ENCODE measurements at regions not wholly inside any gene's neighbourhood (a gene's known extent, or its start where the extent isn't known, plus 50 kb on each side); places are given as distances from the start of the nearest gene placed in this dataset.

DNA sequence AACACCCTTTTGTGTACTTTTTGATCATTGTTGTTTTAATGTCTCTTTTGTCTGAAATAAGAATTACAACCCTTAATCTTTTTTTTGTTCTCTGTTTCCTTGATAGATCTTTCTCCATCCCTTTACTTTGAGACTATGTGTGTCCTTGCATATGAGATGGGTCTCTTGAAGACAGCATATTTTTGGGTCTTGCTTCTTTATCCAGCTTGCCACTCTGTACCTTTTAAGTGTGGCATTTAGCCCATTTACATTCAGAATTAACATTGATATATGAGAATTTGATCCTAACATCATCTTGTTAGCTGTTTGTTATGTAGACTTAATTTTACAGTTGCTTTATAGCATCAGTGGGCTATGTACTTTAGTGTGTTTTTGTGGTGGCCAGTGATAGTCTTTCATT lies 382.5 kb downstream of the MED10 start:
- BruUV-seq (replicated peaks), result no TSS peak
- ChIA-PET POLR2A (ENCODE audit: low non-redundant PET) (no interaction called here), CTCF (no interaction called here)
- Histone ChIP-seq H3K27ac (ENCODE audit: low read depth, low read length, poor library complexity, severe bottlenecking) (no peak overlapping the region), H3K9me3 (ENCODE audit: low read depth, low read length, poor library complexity, severe bottlenecking) (peaks cover 8% of the 10 kb centered on the region), H3K4me3 (ENCODE audit: low read depth, low read length, poor library complexity, severe bottlenecking) (no peak overlapping the region), H3K27me3 (replicated peaks; ENCODE audit: insufficient read depth, low read depth, low read length, poor library complexity) (no peaks in the 10 kb centered on the region), H3K36me3 (ENCODE audit: insufficient read depth, low read length, poor library complexity, severe bottlenecking) (no peaks in the 10 kb centered on the region), H3K4me1 (ENCODE audit: insufficient read depth, low read length, poor library complexity, severe bottlenecking) (no peaks in the 10 kb centered on the region)
- intact Hi-C loops (cut with micrococcal nuclease; ENCODE audit: unreplicated experiment), result no loop called here
- TF ChIP-seq, protein P1, sequence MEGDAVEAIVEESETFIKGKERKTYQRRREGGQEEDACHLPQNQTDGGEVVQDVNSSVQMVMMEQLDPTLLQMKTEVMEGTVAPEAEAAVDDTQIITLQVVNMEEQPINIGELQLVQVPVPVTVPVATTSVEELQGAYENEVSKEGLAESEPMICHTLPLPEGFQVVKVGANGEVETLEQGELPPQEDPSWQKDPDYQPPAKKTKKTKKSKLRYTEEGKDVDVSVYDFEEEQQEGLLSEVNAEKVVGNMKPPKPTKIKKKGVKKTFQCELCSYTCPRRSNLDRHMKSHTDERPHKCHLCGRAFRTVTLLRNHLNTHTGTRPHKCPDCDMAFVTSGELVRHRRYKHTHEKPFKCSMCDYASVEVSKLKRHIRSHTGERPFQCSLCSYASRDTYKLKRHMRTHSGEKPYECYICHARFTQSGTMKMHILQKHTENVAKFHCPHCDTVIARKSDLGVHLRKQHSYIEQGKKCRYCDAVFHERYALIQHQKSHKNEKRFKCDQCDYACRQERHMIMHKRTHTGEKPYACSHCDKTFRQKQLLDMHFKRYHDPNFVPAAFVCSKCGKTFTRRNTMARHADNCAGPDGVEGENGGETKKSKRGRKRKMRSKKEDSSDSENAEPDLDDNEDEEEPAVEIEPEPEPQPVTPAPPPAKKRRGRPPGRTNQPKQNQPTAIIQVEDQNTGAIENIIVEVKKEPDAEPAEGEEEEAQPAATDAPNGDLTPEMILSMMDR (conservative IDR thresholded peaks at IDR 0.05; ENCODE audit: low read depth, low read length), result no peak
- TF ChIP-seq EZH2 (IDR thresholded peaks at IDR 0.05; ENCODE audit: borderline replicate concordance, low read depth, low read length, poor library complexity, severe bottlenecking), result no peak
- no peak for DNase-seq (ENCODE audit: low spot score)

DNA sequence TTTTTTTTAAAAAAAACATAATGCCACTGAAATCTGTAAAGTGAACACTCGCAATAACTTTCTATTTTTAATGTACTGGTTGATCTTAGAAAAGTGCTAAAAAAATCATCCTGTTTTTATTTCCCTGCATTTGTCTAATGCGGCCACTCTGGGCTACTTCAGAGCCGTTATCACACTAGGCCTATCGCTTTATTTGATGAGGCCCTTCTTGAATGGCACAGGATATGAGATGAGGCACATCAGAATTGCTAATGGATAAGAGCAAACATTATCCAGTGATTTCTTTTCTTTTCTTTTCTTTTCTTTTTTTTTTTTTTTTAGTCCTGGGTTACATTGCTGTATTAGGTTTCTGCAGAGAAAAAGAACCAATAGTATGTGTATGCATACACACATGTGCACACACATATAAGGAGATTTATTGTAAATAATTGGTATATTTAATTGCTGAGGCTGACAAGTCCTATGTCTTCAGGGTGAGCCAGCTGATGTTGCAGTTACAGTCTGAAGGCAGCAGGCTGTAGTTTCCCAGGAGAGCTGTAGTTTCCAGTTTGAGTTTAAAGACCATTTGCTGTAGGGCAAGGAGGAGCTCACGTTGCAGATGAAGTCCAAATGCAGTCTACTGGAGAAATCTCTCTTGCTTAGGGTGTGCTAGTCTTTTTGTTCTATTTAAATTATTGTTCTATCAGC lies 391.7 kb downstream of the MED10 start:
- H3K36me3 ChIP-seq (ENCODE audit: insufficient read depth, low read length, poor library complexity, severe bottlenecking), result no peaks in the 10 kb centered on the region
- ChIA-PET CTCF (no interaction called here), POLR2A (ENCODE audit: low non-redundant PET) (no interaction called here)
- no peaks in the 10 kb centered on the region for H3K9me3 ChIP-seq (ENCODE audit: low read depth, low read length, poor library complexity, severe bottlenecking)
- H3K27me3 ChIP-seq (replicated peaks; ENCODE audit: insufficient read depth, low read depth, low read length, poor library complexity), result no peaks in the 10 kb centered on the region
- no peak overlapping the region for H3K27ac ChIP-seq (ENCODE audit: low read depth, low read length, poor library complexity, severe bottlenecking)
- no peaks in the 10 kb centered on the region for H3K4me1 ChIP-seq (ENCODE audit: insufficient read depth, low read length, poor library complexity, severe bottlenecking)
- TF ChIP-seq EZH2 (IDR thresholded peaks at IDR 0.05; ENCODE audit: borderline replicate concordance, low read depth, low read length, poor library complexity, severe bottlenecking), result no peak
- TF ChIP-seq, protein P1 (conservative IDR thresholded peaks at IDR 0.05; ENCODE audit: low read depth, low read length), result no peak
- no peak for DNase-seq (ENCODE audit: low spot score)
- BruUV-seq (replicated peaks), result no TSS peak
- H3K4me3 ChIP-seq (ENCODE audit: low read depth, low read length, poor library complexity, severe bottlenecking), result no peak overlapping the region
- intact Hi-C loops (cut with micrococcal nuclease; ENCODE audit: unreplicated experiment), result no loop called here

DNA sequence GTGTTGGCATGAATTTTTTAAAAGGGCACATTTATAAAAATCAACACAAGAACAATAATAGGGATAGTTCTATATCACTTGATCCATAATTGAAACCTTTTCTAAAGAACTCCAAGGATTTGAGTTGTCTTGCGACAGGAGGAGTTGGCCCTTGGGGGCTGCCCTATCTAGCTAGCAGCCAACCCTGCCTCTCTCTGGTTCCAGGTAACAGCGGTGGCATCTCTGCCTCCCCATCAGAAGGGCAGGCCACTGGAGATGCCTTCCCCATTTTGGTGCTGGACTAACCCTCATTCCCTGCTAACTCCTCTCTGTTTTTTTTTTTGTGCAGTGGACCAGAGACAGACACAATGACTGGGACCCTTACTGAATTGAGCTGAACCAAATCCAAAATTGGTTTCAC lies 393.0 kb downstream of the MED10 start:
- DNase-seq (ENCODE audit: low spot score), result no peak
- no peak overlapping the region for H3K4me3 ChIP-seq (ENCODE audit: low read depth, low read length, poor library complexity, severe bottlenecking)
- no peaks in the 10 kb centered on the region for H3K4me1 ChIP-seq (ENCODE audit: insufficient read depth, low read length, poor library complexity, severe bottlenecking)
- ChIA-PET POLR2A (ENCODE audit: low non-redundant PET) (no interaction called here), CTCF (no interaction called here)
- no TSS peak for BruUV-seq (replicated peaks)
- TF ChIP-seq EZH2 (IDR thresholded peaks at IDR 0.05; ENCODE audit: borderline replicate concordance, low read depth, low read length, poor library complexity, severe bottlenecking), result no peak
- TF ChIP-seq, protein P1 (conservative IDR thresholded peaks at IDR 0.05; ENCODE audit: low read depth, low read length), result no peak
- no peaks in the 10 kb centered on the region for H3K9me3 ChIP-seq (ENCODE audit: low read depth, low read length, poor library complexity, severe bottlenecking)
- no peaks in the 10 kb centered on the region for H3K36me3 ChIP-seq (ENCODE audit: insufficient read depth, low read length, poor library complexity, severe bottlenecking)
- intact Hi-C loops (cut with micrococcal nuclease; ENCODE audit: unreplicated experiment), result no loop called here
- no peaks in the 10 kb centered on the region for H3K27me3 ChIP-seq (replicated peaks; ENCODE audit: insufficient read depth, low read depth, low read length, poor library complexity)
- no peak overlapping the region for H3K27ac ChIP-seq (ENCODE audit: low read depth, low read length, poor library complexity, severe bottlenecking)
